ENCODE measurements at regions not wholly inside any gene's neighbourhood (a gene's known extent, or its start where the extent isn't known, plus 50 kb on each side); places are given as distances from the start of the nearest gene placed in this dataset.

- H3K4me3 ChIP-seq (ENCODE audit: low read depth, low read length), result no peak overlapping the region
- H3K27me3 ChIP-seq (ENCODE audit: insufficient read depth, low read length), result no peaks in the 10 kb centered on the region
- H2BK120ac ChIP-seq (ENCODE audit: insufficient read depth, low read length, poor library complexity), result no peak overlapping the region
- no peak overlapping the region for H2BK5ac ChIP-seq (ENCODE audit: low read depth, low read length, poor library complexity)
- no peak overlapping the region for H3K27ac ChIP-seq (ENCODE audit: low read depth, low read length)
- H3K79me1 ChIP-seq (ENCODE audit: low read length), result no peaks in the 10 kb centered on the region
- no peak overlapping the region for H3K18ac ChIP-seq (ENCODE audit: low read length)
- no peaks in the 10 kb centered on the region for H3K9me3 ChIP-seq (ENCODE audit: insufficient read depth, low read depth, low read length)
- H3K14ac ChIP-seq (ENCODE audit: low read length), result no peak overlapping the region
- DNase-seq, result no peak
- H3K4me2 ChIP-seq (ENCODE audit: low read length), result no peak overlapping the region
- H4K12ac ChIP-seq (ENCODE audit: low read depth, low read length), result no peak overlapping the region
- no peaks in the 10 kb centered on the region for H3K79me2 ChIP-seq (ENCODE audit: control insufficient read depth, insufficient read depth, low read length, poor library complexity)
- H2BK12ac ChIP-seq (ENCODE audit: low read length), result no peak overlapping the region
- no peak overlapping the region for H4K8ac ChIP-seq (ENCODE audit: low read depth, low read length)
- no peak overlapping the region for H3K23ac ChIP-seq (ENCODE audit: low read length)
- no peak overlapping the region for H3K9ac ChIP-seq (ENCODE audit: low read length)
- no peak overlapping the region for H2AK5ac ChIP-seq (ENCODE audit: low read length)
- H3K4ac ChIP-seq (ENCODE audit: low read depth, low read length), result no peak overlapping the region
- H3K4me1 ChIP-seq (ENCODE audit: control insufficient read depth in 1 of 2, insufficient read depth in 2 of 2, low read length in 2 of 2), result no peaks in the 10 kb centered on the region
- H2AFZ ChIP-seq (ENCODE audit: insufficient read depth, low read length, poor library complexity), result no peak overlapping the region
- no CpG with 5 or more reads among the region's 1 CpG for WGBS (ENCODE audit: extremely low coverage, insufficient coverage, insufficient read length)
- H4K91ac ChIP-seq (ENCODE audit: low read depth, low read length), result no peak overlapping the region
- H3K36me3 ChIP-seq (ENCODE audit: control insufficient read depth in 1 of 2, insufficient read depth in 2 of 2, low read length in 2 of 2), result no peaks in the 10 kb centered on the region
Measured at GRCh38 chr3:66831931-66832330, 166.2 kb upstream of the KBTBD8 start.

- Histone ChIP-seq H2AFZ (ENCODE audit: insufficient read depth, low read length, poor library complexity) (no peak overlapping the region), H2BK5ac (ENCODE audit: low read depth, low read length, poor library complexity) (no peak overlapping the region), H3K9me3 (ENCODE audit: insufficient read depth, low read depth, low read length) (no peaks in the 10 kb centered on the region), H2BK120ac (ENCODE audit: insufficient read depth, low read length, poor library complexity) (no peak overlapping the region), H3K79me2 (ENCODE audit: control insufficient read depth, insufficient read depth, low read length, poor library complexity) (no peaks in the 10 kb centered on the region), H3K27ac (ENCODE audit: low read depth, low read length) (no peak overlapping the region), H4K12ac (ENCODE audit: low read depth, low read length) (no peak overlapping the region), H3K4ac (ENCODE audit: low read depth, low read length) (no peak overlapping the region), H3K4me2 (ENCODE audit: low read length) (no peak overlapping the region), H3K4me3 (ENCODE audit: low read depth, low read length) (no peak overlapping the region), H3K27me3 (ENCODE audit: insufficient read depth, low read length) (no peaks in the 10 kb centered on the region), H4K8ac (ENCODE audit: low read depth, low read length) (no peak overlapping the region), H3K23ac (ENCODE audit: low read length) (no peak overlapping the region), H3K18ac (ENCODE audit: low read length) (no peak overlapping the region), H2BK12ac (ENCODE audit: low read length) (no peak overlapping the region), H3K4me1 (ENCODE audit: control insufficient read depth in 1 of 2, insufficient read depth in 2 of 2, low read length in 2 of 2) (no peaks in the 10 kb centered on the region), H2AK5ac (ENCODE audit: low read length) (no peak overlapping the region), H3K79me1 (ENCODE audit: low read length) (no peaks in the 10 kb centered on the region), H3K14ac (ENCODE audit: low read length) (no peak overlapping the region), H4K91ac (ENCODE audit: low read depth, low read length) (no peak overlapping the region), H3K36me3 (ENCODE audit: control insufficient read depth in 1 of 2, insufficient read depth in 2 of 2, low read length in 2 of 2) (no peaks in the 10 kb centered on the region), H3K9ac (ENCODE audit: low read length) (no peak overlapping the region)
- DNase-seq, result peak in 1 of 2 donors; percentile 32
- WGBS (ENCODE audit: extremely low coverage, insufficient coverage, insufficient read length), result no CpG with 5 or more reads among the region's 5 CpGs
Measured at GRCh38 chr3:66836363-66837152, 161.5 kb upstream of the KBTBD8 start.

- H2BK12ac ChIP-seq (ENCODE audit: low read length), result no peak overlapping the region
- no peak overlapping the region for H2AFZ ChIP-seq (ENCODE audit: insufficient read depth, low read length, poor library complexity)
- no peak overlapping the region for H3K4ac ChIP-seq (ENCODE audit: low read depth, low read length)
- no peak overlapping the region for H2BK5ac ChIP-seq (ENCODE audit: low read depth, low read length, poor library complexity)
- no peak overlapping the region for H3K18ac ChIP-seq (ENCODE audit: low read length)
- H3K23ac ChIP-seq (ENCODE audit: low read length), result no peak overlapping the region
- H3K79me1 ChIP-seq (ENCODE audit: low read length), result no peaks in the 10 kb centered on the region
- no peak overlapping the region for H3K27ac ChIP-seq (ENCODE audit: low read depth, low read length)
- WGBS (ENCODE audit: extremely low coverage, insufficient coverage, insufficient read length), result no CpG with 5 or more reads among the region's 8 CpGs
- no peak overlapping the region for H3K9ac ChIP-seq (ENCODE audit: low read length)
- no peaks in the 10 kb centered on the region for H3K4me1 ChIP-seq (ENCODE audit: control insufficient read depth in 1 of 2, insufficient read depth in 2 of 2, low read length in 2 of 2)
- no peak overlapping the region for H3K4me2 ChIP-seq (ENCODE audit: low read length)
- no peak overlapping the region for H3K4me3 ChIP-seq (ENCODE audit: low read depth, low read length)
- H2BK120ac ChIP-seq (ENCODE audit: insufficient read depth, low read length, poor library complexity), result no peak overlapping the region
- H4K91ac ChIP-seq (ENCODE audit: low read depth, low read length), result no peak overlapping the region
- DNase-seq, result no peak
- no peak overlapping the region for H4K12ac ChIP-seq (ENCODE audit: low read depth, low read length)
- H3K9me3 ChIP-seq (ENCODE audit: insufficient read depth, low read depth, low read length), result no peaks in the 10 kb centered on the region
- H4K8ac ChIP-seq (ENCODE audit: low read depth, low read length), result no peak overlapping the region
- H3K27me3 ChIP-seq (ENCODE audit: insufficient read depth, low read length), result no peaks in the 10 kb centered on the region
- no peaks in the 10 kb centered on the region for H3K79me2 ChIP-seq (ENCODE audit: control insufficient read depth, insufficient read depth, low read length, poor library complexity)
- no peaks in the 10 kb centered on the region for H3K36me3 ChIP-seq (ENCODE audit: control insufficient read depth in 1 of 2, insufficient read depth in 2 of 2, low read length in 2 of 2)
- no peak overlapping the region for H2AK5ac ChIP-seq (ENCODE audit: low read length)
- no peak overlapping the region for H3K14ac ChIP-seq (ENCODE audit: low read length)
Measured at GRCh38 chr3:66838704-66839103, 159.4 kb upstream of the KBTBD8 start.

GRCh38 chr3:66839508-66839907, 158.6 kb upstream of the KBTBD8 start:
- Histone ChIP-seq H3K79me1 (ENCODE audit: low read length) (no peaks in the 10 kb centered on the region), H4K91ac (ENCODE audit: low read depth, low read length) (no peak overlapping the region), H3K4me1 (ENCODE audit: control insufficient read depth in 1 of 2, insufficient read depth in 2 of 2, low read length in 2 of 2) (no peaks in the 10 kb centered on the region), H3K23ac (ENCODE audit: low read length) (no peak overlapping the region), H2AK5ac (ENCODE audit: low read length) (no peak overlapping the region), H3K4me3 (ENCODE audit: low read depth, low read length) (no peak overlapping the region), H2BK5ac (ENCODE audit: low read depth, low read length, poor library complexity) (no peak overlapping the region), H3K4me2 (ENCODE audit: low read length) (no peak overlapping the region), H3K4ac (ENCODE audit: low read depth, low read length) (no peak overlapping the region), H3K14ac (ENCODE audit: low read length) (no peak overlapping the region), H2BK120ac (ENCODE audit: insufficient read depth, low read length, poor library complexity) (no peak overlapping the region), H3K18ac (ENCODE audit: low read length) (no peak overlapping the region), H3K27ac (ENCODE audit: low read depth, low read length) (no peak overlapping the region), H3K27me3 (ENCODE audit: insufficient read depth, low read length) (no peaks in the 10 kb centered on the region), H3K36me3 (ENCODE audit: control insufficient read depth in 1 of 2, insufficient read depth in 2 of 2, low read length in 2 of 2) (no peaks in the 10 kb centered on the region), H3K9ac (ENCODE audit: low read length) (no peak overlapping the region), H3K9me3 (ENCODE audit: insufficient read depth, low read depth, low read length) (no peaks in the 10 kb centered on the region), H4K8ac (ENCODE audit: low read depth, low read length) (no peak overlapping the region), H3K79me2 (ENCODE audit: control insufficient read depth, insufficient read depth, low read length, poor library complexity) (no peaks in the 10 kb centered on the region), H4K12ac (ENCODE audit: low read depth, low read length) (no peak overlapping the region), H2AFZ (ENCODE audit: insufficient read depth, low read length, poor library complexity) (no peak overlapping the region), H2BK12ac (ENCODE audit: low read length) (no peak overlapping the region)
- no peak for DNase-seq
- no CpG with 5 or more reads among the region's 6 CpGs for WGBS (ENCODE audit: extremely low coverage, insufficient coverage, insufficient read length)
